ENCODE measurements at regions not wholly inside any gene's neighbourhood (a gene's known extent, or its start where the extent isn't known, plus 50 kb on each side); places are given as distances from the start of the nearest gene placed in this dataset.

DNA sequence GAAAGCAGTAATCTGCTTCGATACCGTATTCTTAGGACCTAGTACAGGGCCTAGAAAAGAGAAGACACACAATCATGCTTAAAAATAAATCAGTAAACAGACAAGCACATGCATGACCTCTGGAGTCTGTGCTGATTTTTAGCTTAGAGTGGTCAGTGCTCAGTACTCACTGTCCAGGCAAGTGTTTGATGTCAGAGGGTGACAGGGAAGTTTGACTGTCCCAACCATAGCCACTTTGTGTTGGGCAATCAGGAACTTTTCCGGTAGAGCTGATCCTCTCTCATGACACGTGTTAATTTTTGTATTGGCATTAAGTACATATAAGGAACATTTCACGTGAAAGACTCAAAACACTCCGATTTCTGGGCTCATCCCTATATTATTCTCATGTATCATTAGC, 464.7 kb upstream of the KLF4 start:
- TF ChIP-seq EZH2 (IDR thresholded peaks at IDR 0.05; ENCODE audit: low read length), result no peak
- TF ChIP-seq, protein P1, sequence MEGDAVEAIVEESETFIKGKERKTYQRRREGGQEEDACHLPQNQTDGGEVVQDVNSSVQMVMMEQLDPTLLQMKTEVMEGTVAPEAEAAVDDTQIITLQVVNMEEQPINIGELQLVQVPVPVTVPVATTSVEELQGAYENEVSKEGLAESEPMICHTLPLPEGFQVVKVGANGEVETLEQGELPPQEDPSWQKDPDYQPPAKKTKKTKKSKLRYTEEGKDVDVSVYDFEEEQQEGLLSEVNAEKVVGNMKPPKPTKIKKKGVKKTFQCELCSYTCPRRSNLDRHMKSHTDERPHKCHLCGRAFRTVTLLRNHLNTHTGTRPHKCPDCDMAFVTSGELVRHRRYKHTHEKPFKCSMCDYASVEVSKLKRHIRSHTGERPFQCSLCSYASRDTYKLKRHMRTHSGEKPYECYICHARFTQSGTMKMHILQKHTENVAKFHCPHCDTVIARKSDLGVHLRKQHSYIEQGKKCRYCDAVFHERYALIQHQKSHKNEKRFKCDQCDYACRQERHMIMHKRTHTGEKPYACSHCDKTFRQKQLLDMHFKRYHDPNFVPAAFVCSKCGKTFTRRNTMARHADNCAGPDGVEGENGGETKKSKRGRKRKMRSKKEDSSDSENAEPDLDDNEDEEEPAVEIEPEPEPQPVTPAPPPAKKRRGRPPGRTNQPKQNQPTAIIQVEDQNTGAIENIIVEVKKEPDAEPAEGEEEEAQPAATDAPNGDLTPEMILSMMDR (optimal IDR thresholded peaks at IDR 0.05 in 1 of 3, IDR thresholded peaks at IDR 0.05 in 1 of 3, conservative IDR thresholded peaks at IDR 0.05 in 1 of 3; ENCODE audit: extremely low read depth in 1 of 3, insufficient read depth in 2 of 3, low read length in 3 of 3), result no peak

All from keratinocyte (primary cell).